ENCODE measurements at regions not wholly inside any gene's neighbourhood (a gene's known extent, or its start where the extent isn't known, plus 50 kb on each side); places are given as distances from the start of the nearest gene placed in this dataset.
"Not testable (repeated sequence)": the region's sequence is repeated elsewhere in the genome, so short reads cannot be mapped to it uniquely, and the experiment has no call there.

GRCh38 chr12:54721312-54721711 lies 73.1 kb upstream of the DCD start:
- ATAC-seq (ENCODE audit: low read depth): no peak
- Mint-ChIP-seq H3K4me1 (peaks cover 3% of the 10 kb centered on the region), H3K36me3 (ENCODE audit: low read depth) (no peaks in the 10 kb centered on the region), H3K27me3 (peaks cover 24% of the 10 kb centered on the region), H3K4me3 (no peak overlapping the region), H3K27ac (no peak overlapping the region), H3K9me3 (no peaks in the 10 kb centered on the region)
- ChIA-PET POLR2A (interaction anchor here (0.6 kb wide), 1 partner anchor 77 kb away, joined by 5 read pairs; no protein-coding TSS in a partner anchor), CTCF (interaction anchor here (1.0 kb wide), 1 partner anchor 346 kb away, joined by 3 read pairs; no protein-coding TSS in a partner anchor)
- TF ChIP-seq CTCF (IDR thresholded peaks at IDR 0.05): no peak
- DNase-seq: no peak
- intact Hi-C loops (cut with micrococcal nuclease): no loop called here

DNA sequence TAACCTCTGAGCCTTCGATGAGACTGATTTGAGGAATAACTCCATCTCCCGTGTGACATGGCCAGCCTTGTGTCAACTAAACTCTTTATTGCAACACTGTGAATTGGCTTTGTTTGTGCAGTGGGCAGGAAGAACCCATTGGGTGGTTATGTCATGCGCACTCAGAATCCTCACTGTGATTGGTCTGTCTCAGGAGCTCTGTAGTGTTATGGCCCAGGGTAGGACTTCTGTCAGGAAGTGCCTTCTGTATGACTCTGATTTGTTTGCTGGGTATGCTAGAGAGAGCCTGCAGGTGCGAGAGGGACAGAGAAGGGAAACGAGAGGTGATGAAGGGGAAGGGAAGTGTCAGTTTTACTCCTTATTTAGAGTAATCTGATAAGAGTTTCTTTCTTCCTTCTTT lies 71.5 kb upstream of the DCD start:
- Mint-ChIP-seq H3K4me3 (no peak overlapping the region), H3K27me3 (peaks cover 25% of the 10 kb centered on the region), H3K9me3 (no peaks in the 10 kb centered on the region), H3K4me1 (peaks cover 3% of the 10 kb centered on the region), H3K36me3 (ENCODE audit: low read depth) (no peaks in the 10 kb centered on the region), H3K27ac (no peak overlapping the region)
- intact Hi-C loops (cut with micrococcal nuclease): no loop called here
- ChIA-PET POLR2A (no interaction called here), CTCF (no interaction called here)
- ATAC-seq (ENCODE audit: low read depth): no peak
- TF ChIP-seq CTCF (IDR thresholded peaks at IDR 0.05): no peak
- DNase-seq: no peak

DNA sequence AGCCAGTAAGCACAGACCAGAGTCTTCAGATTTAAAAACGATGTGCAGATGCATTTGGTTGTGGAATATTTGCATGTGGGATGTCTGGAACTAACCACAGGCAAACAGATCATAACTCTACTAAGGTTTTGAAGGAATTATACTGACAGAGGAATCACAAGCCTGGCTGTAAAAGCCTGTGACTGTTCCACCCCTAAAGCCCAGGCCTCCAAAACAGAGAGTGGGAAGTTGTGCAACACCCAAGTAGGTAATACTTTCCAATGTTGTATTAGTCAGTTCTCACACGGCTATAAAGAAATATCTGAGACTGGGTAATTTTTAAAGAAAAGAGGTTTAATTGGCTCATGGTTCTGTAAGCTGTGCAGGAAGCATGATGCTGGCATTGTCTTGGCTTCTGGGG lies 68.1 kb upstream of the DCD start:
- ChIA-PET POLR2A (no interaction called here), CTCF (no interaction called here)
- Mint-ChIP-seq H3K4me3 (no peak overlapping the region), H3K27me3 (peaks cover 29% of the 10 kb centered on the region), H3K36me3 (ENCODE audit: low read depth) (no peaks in the 10 kb centered on the region), H3K9me3 (peaks cover 3% of the 10 kb centered on the region), H3K4me1 (peaks cover 3% of the 10 kb centered on the region), H3K27ac (no peak overlapping the region)
- intact Hi-C loops (cut with micrococcal nuclease): no loop called here
- DNase-seq (no peak), ATAC-seq (ENCODE audit: low read depth) (no peak)
- no peak for TF ChIP-seq CTCF (IDR thresholded peaks at IDR 0.05)

DNA sequence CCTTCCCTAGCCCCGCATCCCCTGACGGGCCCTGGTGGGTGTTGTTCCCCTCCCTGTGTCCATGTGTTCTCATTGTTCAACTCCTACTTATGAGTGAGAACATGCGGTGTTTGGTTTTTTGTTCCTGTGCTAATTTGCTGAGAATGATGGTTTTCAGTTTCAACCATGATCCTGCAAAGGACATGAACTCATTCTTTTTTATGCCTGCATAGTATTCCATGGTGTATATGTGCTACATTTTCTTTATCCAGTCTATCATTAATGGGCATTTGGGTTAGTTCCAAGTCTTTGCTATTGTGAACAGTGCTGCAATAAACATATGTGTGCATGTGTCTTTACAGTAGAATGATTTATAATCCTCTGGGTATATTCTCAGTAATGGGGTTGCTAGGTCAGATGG lies 65.7 kb upstream of the DCD start:
- CTCF ChIA-PET; H3K36me3 Mint-ChIP-seq (ENCODE audit: low read depth): not testable (repeated sequence)

GRCh38 chr12:54711669-54712068 lies 63.5 kb upstream of the DCD start:
- POLR2A ChIA-PET: no interaction called here
- H3K4me3 Mint-ChIP-seq: no peak overlapping the region
- CTCF ChIA-PET: no interaction called here
- ATAC-seq (ENCODE audit: low read depth): no peak
- peaks cover 3% of the 10 kb centered on the region for H3K9me3 Mint-ChIP-seq
- H3K4me1 Mint-ChIP-seq: no peaks in the 10 kb centered on the region
- TF ChIP-seq CTCF (IDR thresholded peaks at IDR 0.05): no peak
- no peak overlapping the region for H3K27ac Mint-ChIP-seq
- intact Hi-C loops (cut with micrococcal nuclease): no loop called here
- no peak for DNase-seq
- H3K27me3 Mint-ChIP-seq: peaks cover 23% of the 10 kb centered on the region
- H3K36me3 Mint-ChIP-seq (ENCODE audit: low read depth): no peaks in the 10 kb centered on the region

More for the DNA sequence above, 65.7 kb upstream of the DCD start:
- POLR2A ChIA-PET; H3K4me1 Mint-ChIP-seq; H3K9me3 Mint-ChIP-seq; H3K4me3 Mint-ChIP-seq; H3K27ac Mint-ChIP-seq; DNase-seq; ATAC-seq (ENCODE audit: low read depth); intact Hi-C loops (cut with micrococcal nuclease): not testable (repeated sequence)
- H3K27me3 Mint-ChIP-seq: peaks cover 28% of the 10 kb centered on the region

DNA sequence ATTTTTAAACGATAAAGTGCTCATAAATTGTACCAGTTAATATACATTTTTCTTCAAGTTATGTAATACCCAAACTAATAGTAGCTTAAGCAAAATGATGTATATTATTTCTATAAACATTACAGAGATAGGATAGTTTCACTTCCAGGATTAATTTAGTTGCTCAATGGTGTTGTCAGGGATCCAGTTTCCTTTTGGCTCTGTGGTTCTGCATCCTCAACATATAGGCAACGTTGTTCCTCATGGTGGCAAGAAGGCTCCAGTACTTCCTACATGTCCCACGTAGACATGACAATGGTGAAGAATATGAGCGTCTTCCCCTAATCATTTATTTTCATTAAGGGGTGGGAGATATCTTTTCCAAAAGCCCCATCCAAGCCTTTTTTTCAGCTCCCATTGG lies 60.7 kb upstream of the DCD start:
- ChIA-PET POLR2A (no interaction called here), CTCF (no interaction called here)
- intact Hi-C loops (cut with micrococcal nuclease): no loop called here
- Mint-ChIP-seq H3K36me3 (ENCODE audit: low read depth) (no peaks in the 10 kb centered on the region), H3K4me1 (no peaks in the 10 kb centered on the region), H3K9me3 (peaks cover under 1% of the 10 kb centered on the region), H3K27me3 (peaks cover 12% of the 10 kb centered on the region), H3K4me3 (no peak overlapping the region), H3K27ac (no peak overlapping the region)
- DNase-seq: no peak
- no peak for ATAC-seq (ENCODE audit: low read depth)
- TF ChIP-seq CTCF (IDR thresholded peaks at IDR 0.05): no peak

Measured in activated B cell treated with CpG ODN at 0.5 μM for 24 hours (primary cell).